ENCODE measurements at regions not wholly inside any gene's neighbourhood (a gene's known extent, or its start where the extent isn't known, plus 50 kb on each side); places are given as distances from the start of the nearest gene placed in this dataset.

DNA sequence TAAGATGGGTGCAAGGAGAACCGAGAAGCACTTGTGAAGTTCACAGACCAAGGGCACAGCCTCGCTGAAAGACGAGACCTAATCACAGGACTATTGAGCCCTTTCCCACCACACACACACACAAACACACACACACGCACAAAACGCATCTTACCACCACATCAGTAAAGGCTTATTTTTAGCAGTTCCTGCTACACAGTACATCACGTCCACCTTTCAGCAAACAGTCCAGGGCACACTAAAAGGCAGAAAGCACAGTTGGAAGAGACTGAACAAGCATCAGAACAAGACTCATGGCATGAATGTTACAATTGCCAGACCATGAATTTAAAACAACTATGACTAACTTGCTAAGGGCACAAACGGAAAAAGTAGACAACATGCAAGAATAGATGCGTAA is 83.6 kb upstream of the MAPK10 start:
- FAIRE-seq (no peak), DNase-seq (no peak)
- WGBS, 3 donors, result 68 to 78% (median 69%) methylated on average over 8 of the region's 8 CpGs
- no peak overlapping the region for H3K4me3 ChIP-seq (ENCODE audit: low read depth in 1 of 3, low read length in 3 of 3)
- H3K9me3 ChIP-seq (ENCODE audit: control insufficient read depth in 2 of 2, insufficient read depth in 1 of 2, low read depth in 1 of 2, low read length in 1 of 2), result no peaks in the 10 kb centered on the region
- no peak overlapping the region for H3K27ac ChIP-seq (ENCODE audit: low read depth in 1 of 3, low read length in 2 of 3)
- no peaks in the 10 kb centered on the region for H3K36me3 ChIP-seq (ENCODE audit: control insufficient read depth in 3 of 3, insufficient read depth in 2 of 3, low read depth in 1 of 3, low read length in 3 of 3)
- H3K4me1 ChIP-seq (ENCODE audit: control insufficient read depth in 3 of 3, insufficient read depth in 2 of 3, low read depth in 1 of 3, low read length in 2 of 3), result no peaks in the 10 kb centered on the region
- no peaks in the 10 kb centered on the region for H3K27me3 ChIP-seq (ENCODE audit: control insufficient read depth in 3 of 3, insufficient read depth in 3 of 3, low read length in 3 of 3)

DNA sequence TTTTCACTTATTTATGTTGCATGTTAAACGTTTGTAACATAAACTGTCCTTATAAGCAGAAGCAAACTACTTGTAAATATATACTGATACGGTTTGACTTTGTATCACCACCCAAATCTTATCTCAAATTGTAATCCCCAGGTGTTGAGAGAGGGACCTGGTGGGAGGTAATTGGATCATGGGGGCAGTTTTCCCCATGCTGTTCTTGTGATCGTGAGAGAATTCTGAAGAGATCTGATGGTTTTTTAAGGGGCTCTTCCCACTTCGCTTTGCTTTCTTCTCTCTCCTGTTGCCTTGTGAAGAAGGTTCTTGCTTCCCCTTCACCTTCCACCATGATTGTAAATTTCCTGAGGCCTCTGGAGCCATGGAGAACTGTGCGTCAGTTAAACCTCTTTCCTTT is 87.1 kb upstream of the MAPK10 start:
- H3K4me1 ChIP-seq (ENCODE audit: control insufficient read depth in 3 of 3, insufficient read depth in 2 of 3, low read depth in 1 of 3, low read length in 2 of 3), result no peaks in the 10 kb centered on the region
- DNase-seq (no peak), FAIRE-seq (no peak)
- no peaks in the 10 kb centered on the region for H3K36me3 ChIP-seq (ENCODE audit: control insufficient read depth in 3 of 3, insufficient read depth in 2 of 3, low read depth in 1 of 3, low read length in 3 of 3)
- no peaks in the 10 kb centered on the region for H3K27me3 ChIP-seq (ENCODE audit: control insufficient read depth in 3 of 3, insufficient read depth in 3 of 3, low read length in 3 of 3)
- 45 to 71% (median 62%) methylated on average over 5 of the region's 5 CpGs for WGBS, 3 donors
- H3K9me3 ChIP-seq (ENCODE audit: control insufficient read depth in 2 of 2, insufficient read depth in 1 of 2, low read depth in 1 of 2, low read length in 1 of 2), result no peaks in the 10 kb centered on the region
- no peak overlapping the region for H3K27ac ChIP-seq (ENCODE audit: low read depth in 1 of 3, low read length in 2 of 3)
- H3K4me3 ChIP-seq (ENCODE audit: low read depth in 1 of 3, low read length in 3 of 3), result no peak overlapping the region

DNA sequence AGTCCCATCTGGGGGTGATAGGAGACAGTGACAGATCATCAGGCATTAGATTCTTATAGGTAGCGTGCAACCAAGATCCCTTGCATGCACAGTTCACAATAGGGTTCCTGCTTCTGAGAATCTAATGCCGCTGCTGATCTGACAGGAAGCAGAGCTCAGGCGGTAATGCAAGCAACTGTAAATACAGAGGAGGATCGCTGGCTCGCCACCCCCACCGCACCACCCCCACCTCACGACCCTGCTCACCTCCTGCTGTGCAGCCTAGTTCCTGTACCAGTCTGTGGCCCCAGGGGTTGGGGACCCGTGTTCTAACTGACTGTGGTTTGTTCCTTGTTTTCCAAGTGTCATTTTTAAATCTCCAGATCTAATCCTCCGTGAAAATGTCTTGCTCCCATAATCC is 89.0 kb upstream of the MAPK10 start:
- Histone ChIP-seq H3K9me3 (ENCODE audit: control insufficient read depth in 2 of 2, insufficient read depth in 1 of 2, low read depth in 1 of 2, low read length in 1 of 2) (no peaks in the 10 kb centered on the region), H3K27ac (ENCODE audit: low read depth in 1 of 3, low read length in 2 of 3) (no peak overlapping the region), H3K27me3 (ENCODE audit: control insufficient read depth in 3 of 3, insufficient read depth in 3 of 3, low read length in 3 of 3) (no peaks in the 10 kb centered on the region), H3K4me3 (ENCODE audit: low read depth in 1 of 3, low read length in 3 of 3) (no peak overlapping the region), H3K4me1 (ENCODE audit: control insufficient read depth in 3 of 3, insufficient read depth in 2 of 3, low read depth in 1 of 3, low read length in 2 of 3) (no peaks in the 10 kb centered on the region), H3K36me3 (ENCODE audit: control insufficient read depth in 3 of 3, insufficient read depth in 2 of 3, low read depth in 1 of 3, low read length in 3 of 3) (no peaks in the 10 kb centered on the region)
- DNase-seq (no peak), FAIRE-seq (no peak)
- WGBS, 3 donors, result 66 to 79% (median 67%) methylated on average over 9 of the region's 9 CpGs

DNA sequence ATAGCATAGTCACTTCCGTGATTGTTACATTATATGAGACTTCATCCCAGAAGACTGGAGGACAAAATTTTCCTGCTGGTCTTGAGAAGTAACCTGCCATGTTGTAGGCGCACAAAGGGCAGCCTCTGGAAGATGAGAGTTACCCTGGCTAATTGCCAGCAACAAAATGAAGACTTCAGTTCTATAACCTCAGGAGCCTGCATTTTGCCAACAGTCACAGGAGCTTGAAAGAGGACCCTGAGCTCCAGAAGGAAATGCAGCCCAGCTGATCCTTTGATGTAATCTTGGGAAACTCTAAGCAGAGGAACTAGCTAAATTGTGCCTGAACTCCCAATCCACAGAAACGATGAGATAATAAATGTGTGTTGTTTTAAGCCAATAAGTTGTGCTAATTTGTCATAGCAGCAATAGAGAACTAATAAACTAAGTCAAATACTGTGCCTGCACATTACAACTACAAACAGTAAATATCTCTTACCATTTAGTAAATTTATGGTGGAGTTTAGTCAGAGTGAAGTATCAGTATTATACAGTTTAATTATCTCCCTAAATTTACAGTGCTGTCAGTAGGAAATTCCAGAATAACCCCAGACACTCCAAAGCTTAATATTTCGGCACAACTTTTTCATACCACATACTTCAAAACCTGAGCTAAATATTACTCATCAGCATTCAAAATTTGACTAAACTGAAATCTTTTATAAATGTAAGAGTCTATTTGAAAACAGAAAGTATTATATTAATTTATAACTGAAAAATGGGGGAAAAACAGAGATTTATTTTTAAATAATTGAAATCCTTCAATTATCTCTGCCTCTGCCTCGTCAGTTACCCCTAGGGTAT is 90.1 kb upstream of the MAPK10 start:
- 60 to 67% (median 64%) methylated on average over 5 of the region's 5 CpGs for WGBS, 3 donors
- FAIRE-seq (no peak), DNase-seq (no peak)
- Histone ChIP-seq H3K27ac (ENCODE audit: low read depth in 1 of 3, low read length in 2 of 3) (no peak overlapping the region), H3K4me3 (ENCODE audit: low read depth in 1 of 3, low read length in 3 of 3) (no peak overlapping the region), H3K4me1 (ENCODE audit: control insufficient read depth in 3 of 3, insufficient read depth in 2 of 3, low read depth in 1 of 3, low read length in 2 of 3) (no peaks in the 10 kb centered on the region), H3K9me3 (ENCODE audit: control insufficient read depth in 2 of 2, insufficient read depth in 1 of 2, low read depth in 1 of 2, low read length in 1 of 2) (no peaks in the 10 kb centered on the region), H3K36me3 (ENCODE audit: control insufficient read depth in 3 of 3, insufficient read depth in 2 of 3, low read depth in 1 of 3, low read length in 3 of 3) (no peaks in the 10 kb centered on the region), H3K27me3 (ENCODE audit: control insufficient read depth in 3 of 3, insufficient read depth in 3 of 3, low read length in 3 of 3) (no peaks in the 10 kb centered on the region)

DNA sequence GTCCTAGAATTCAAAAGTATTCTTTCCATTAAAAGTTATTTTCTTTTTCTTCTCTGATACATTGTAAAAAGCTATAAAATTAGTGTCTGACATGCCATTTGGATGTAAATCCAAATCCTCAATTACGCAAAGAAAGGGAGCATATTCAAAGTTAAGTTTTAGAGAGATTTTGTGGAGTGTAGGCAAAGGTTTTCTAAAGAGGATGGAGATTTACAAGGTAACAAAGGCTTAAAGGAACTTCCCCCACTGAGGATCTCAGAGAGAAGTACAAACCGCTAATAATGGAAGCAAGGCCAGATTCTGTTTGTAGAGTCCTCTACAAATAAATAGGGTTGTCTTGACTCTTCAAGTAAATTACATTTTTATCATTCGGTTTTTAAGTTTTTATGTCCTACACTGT is 91.0 kb upstream of the MAPK10 start:
- H3K27me3 ChIP-seq (ENCODE audit: control insufficient read depth in 3 of 3, insufficient read depth in 3 of 3, low read length in 3 of 3), result no peaks in the 10 kb centered on the region
- no peak overlapping the region for H3K4me3 ChIP-seq (ENCODE audit: low read depth in 1 of 3, low read length in 3 of 3)
- no peaks in the 10 kb centered on the region for H3K4me1 ChIP-seq (ENCODE audit: control insufficient read depth in 3 of 3, insufficient read depth in 2 of 3, low read depth in 1 of 3, low read length in 2 of 3)
- H3K27ac ChIP-seq (ENCODE audit: low read depth in 1 of 3, low read length in 2 of 3), result no peak overlapping the region
- DNase-seq (no peak), FAIRE-seq (no peak)
- H3K9me3 ChIP-seq (ENCODE audit: control insufficient read depth in 2 of 2, insufficient read depth in 1 of 2, low read depth in 1 of 2, low read length in 1 of 2), result no peaks in the 10 kb centered on the region
- H3K36me3 ChIP-seq (ENCODE audit: control insufficient read depth in 3 of 3, insufficient read depth in 2 of 3, low read depth in 1 of 3, low read length in 3 of 3), result no peaks in the 10 kb centered on the region
- 70 to 79% (median 72%) methylated on average over 3 of the region's 3 CpGs for WGBS, 3 donors

DNA sequence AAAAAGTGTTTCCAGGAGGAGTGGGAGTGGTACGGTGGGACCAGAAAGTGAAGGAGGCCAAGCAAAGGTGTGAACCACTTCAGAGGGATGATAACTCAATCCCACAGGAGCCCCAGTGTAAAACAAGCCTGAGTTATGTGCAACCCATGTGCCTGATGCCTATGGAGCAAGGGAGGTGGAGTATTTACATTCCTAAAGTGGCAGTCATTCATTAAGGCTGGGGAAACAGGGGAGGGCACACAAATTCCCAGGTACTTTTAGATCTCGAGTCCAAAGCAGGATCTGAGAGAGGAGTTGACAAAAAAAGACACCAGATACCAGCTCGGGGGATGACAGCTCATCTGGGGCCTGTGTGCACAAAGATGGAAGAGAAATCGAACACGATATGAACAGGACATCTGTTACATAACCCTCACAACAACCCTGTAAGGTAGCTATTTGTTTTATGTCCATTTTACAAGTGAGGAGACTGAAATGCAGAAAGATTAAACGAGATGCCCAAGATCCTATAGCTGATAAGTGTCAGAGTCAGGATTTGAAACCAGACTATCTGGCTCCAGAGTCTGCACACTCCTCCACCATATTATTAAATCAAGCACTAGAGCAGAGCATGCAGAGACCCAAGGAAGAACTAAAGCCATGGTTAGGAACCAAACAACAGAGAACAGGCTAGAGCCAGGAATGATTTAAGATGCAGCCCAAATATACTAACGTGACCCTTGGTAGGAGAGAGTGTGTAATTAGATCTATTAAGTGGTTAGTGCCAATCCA is 91.9 kb upstream of the MAPK10 start:
- Histone ChIP-seq H3K27me3 (ENCODE audit: control insufficient read depth in 3 of 3, insufficient read depth in 3 of 3, low read length in 3 of 3) (no peaks in the 10 kb centered on the region), H3K4me1 (ENCODE audit: control insufficient read depth in 3 of 3, insufficient read depth in 2 of 3, low read depth in 1 of 3, low read length in 2 of 3) (no peaks in the 10 kb centered on the region), H3K4me3 (ENCODE audit: low read depth in 1 of 3, low read length in 3 of 3) (peak overlapping the region in 1 of 3 donors; percentile 44), H3K9me3 (ENCODE audit: control insufficient read depth in 2 of 2, insufficient read depth in 1 of 2, low read depth in 1 of 2, low read length in 1 of 2) (no peaks in the 10 kb centered on the region), H3K36me3 (ENCODE audit: control insufficient read depth in 3 of 3, insufficient read depth in 2 of 3, low read depth in 1 of 3, low read length in 3 of 3) (no peaks in the 10 kb centered on the region), H3K27ac (ENCODE audit: low read depth in 1 of 3, low read length in 2 of 3) (peak overlapping the region in 1 of 3 donors; percentile 15)
- DNase-seq (no peak), FAIRE-seq (no peak)
- 47 to 55% (median 53%) methylated on average over 7 of the region's 7 CpGs for WGBS, 3 donors

DNA sequence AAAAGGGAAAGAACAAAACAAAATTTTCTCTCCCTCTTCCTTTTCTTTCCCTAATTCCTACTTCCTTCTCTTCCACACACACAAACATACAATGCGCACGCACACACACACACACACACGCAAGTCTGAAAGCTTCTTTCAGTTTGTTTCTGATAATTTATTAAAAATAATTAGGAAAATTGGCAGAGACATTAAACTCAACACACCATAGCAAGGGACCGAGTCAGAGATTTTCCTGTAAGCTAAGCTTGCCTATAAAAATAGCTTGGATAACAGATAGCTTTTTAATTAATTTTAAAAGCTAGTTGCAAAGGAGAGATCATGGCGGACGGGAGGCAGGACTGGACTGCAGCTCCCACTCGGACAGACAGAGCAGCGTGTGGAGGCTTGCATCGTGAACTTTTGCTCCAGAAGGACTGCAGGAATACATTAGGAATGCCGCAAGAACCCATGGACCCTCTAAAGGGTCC is 92.6 kb upstream of the MAPK10 start:
- FAIRE-seq (no peak), DNase-seq (no peak)
- no peaks in the 10 kb centered on the region for H3K36me3 ChIP-seq (ENCODE audit: control insufficient read depth in 3 of 3, insufficient read depth in 2 of 3, low read depth in 1 of 3, low read length in 3 of 3)
- peak overlapping the region in 2 of 3 donors; percentile 45 to 82 for H3K27ac ChIP-seq (ENCODE audit: low read depth in 1 of 3, low read length in 2 of 3)
- peak overlapping the region in 1 of 3 donors; percentile 44 for H3K4me3 ChIP-seq (ENCODE audit: low read depth in 1 of 3, low read length in 3 of 3)
- H3K27me3 ChIP-seq (ENCODE audit: control insufficient read depth in 3 of 3, insufficient read depth in 3 of 3, low read length in 3 of 3), result no peaks in the 10 kb centered on the region
- H3K4me1 ChIP-seq (ENCODE audit: control insufficient read depth in 3 of 3, insufficient read depth in 2 of 3, low read depth in 1 of 3, low read length in 2 of 3), result no peaks in the 10 kb centered on the region
- no peaks in the 10 kb centered on the region for H3K9me3 ChIP-seq (ENCODE audit: control insufficient read depth in 2 of 2, insufficient read depth in 1 of 2, low read depth in 1 of 2, low read length in 1 of 2)
- 64 to 92% (median 88%) methylated on average over 10 of the region's 10 CpGs for whole genome bisulfite sequencing, 3 donors

DNA sequence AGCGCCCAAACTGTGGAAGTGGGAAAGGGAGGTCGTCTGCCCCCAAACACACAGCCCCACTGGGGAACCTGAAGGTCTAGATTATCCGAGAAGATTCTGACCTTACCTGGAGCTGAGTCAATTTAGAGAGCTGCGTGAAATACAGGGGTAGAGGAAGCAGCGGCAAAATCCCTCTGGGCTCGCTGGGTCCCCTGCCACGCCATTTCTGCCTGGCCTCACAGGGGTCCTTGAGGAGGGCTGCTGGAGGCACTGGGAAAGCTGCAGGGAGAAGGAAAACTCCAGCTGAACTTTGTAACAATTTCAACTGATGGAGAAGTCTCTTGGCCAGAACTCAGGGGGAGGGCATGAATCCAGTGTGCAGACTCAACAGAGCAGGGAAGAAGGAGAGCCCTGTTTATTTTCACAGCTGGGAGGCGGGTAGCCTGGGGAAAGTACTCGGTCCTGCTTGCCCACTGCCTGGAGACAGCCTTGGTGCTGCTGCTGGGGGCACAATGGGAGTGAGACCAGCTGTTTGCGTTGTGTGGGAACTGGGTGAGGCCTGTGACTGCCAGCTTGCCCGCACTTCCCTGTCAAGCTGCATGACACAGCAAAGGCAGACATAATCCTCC is 93.2 kb upstream of the MAPK10 start:
- FAIRE-seq (no peak), DNase-seq (peak in 1 of 2 donors; percentile 6)
- Histone ChIP-seq H3K9me3 (ENCODE audit: control insufficient read depth in 2 of 2, insufficient read depth in 1 of 2, low read depth in 1 of 2, low read length in 1 of 2) (no peaks in the 10 kb centered on the region), H3K27ac (ENCODE audit: low read depth in 1 of 3, low read length in 2 of 3) (peak overlapping the region in 2 of 3 donors; percentile 45 to 82), H3K36me3 (ENCODE audit: control insufficient read depth in 3 of 3, insufficient read depth in 2 of 3, low read depth in 1 of 3, low read length in 3 of 3) (no peaks in the 10 kb centered on the region), H3K27me3 (ENCODE audit: control insufficient read depth in 3 of 3, insufficient read depth in 3 of 3, low read length in 3 of 3) (no peaks in the 10 kb centered on the region), H3K4me1 (ENCODE audit: control insufficient read depth in 3 of 3, insufficient read depth in 2 of 3, low read depth in 1 of 3, low read length in 2 of 3) (no peaks in the 10 kb centered on the region), H3K4me3 (ENCODE audit: low read depth in 1 of 3, low read length in 3 of 3) (peak overlapping the region in 1 of 3 donors; percentile 44)
- WGBS, 3 donors, result 54 to 73% (median 71%) methylated on average over 11 of the region's 11 CpGs

All from small intestine (tissue), 7 donors.